Stimulated activated CD4-positive, alpha-beta T cell treated with anti-CD3 and anti-CD28 coated beads, Interleukin-2, amount 100 ng/mL, for 24 hours (primary cell): ENCODE measurements at regions not wholly inside any gene's neighbourhood (a gene's known extent, or its start where the extent isn't known, plus 50 kb on each side); places are given as distances from the start of the nearest gene placed in this dataset.

Experiments used
- DNase-seq, 2 donors: peaks; one replicate each; pipeline ENCODE4 v3.0.0-alpha.2; 2020

DNA sequence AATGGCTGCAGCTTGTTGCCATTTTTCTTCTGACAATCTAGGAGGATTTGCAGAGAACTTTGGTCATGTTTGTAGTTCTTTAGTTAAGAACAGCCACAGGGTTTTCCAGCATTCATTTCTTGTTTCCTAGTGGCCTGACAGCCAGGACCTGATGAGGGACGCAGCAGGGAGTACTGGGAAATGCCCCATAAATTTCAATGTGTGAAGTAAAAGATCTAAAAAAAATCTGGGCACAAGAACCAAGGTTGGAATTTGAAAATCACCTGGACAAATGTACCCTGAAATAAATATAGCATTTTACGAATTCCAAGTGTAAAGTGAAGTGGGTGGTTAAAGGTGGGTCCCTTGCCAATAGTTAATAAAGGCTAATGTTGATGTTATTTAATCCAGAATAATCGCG is 195.0 kb downstream of the ZIC1 start:
- no peak for DNase-seq

- DNase-seq, result no peak
Measured at GRCh38 chr3:147613725-147614124, 204.6 kb downstream of the ZIC1 start.

DNA sequence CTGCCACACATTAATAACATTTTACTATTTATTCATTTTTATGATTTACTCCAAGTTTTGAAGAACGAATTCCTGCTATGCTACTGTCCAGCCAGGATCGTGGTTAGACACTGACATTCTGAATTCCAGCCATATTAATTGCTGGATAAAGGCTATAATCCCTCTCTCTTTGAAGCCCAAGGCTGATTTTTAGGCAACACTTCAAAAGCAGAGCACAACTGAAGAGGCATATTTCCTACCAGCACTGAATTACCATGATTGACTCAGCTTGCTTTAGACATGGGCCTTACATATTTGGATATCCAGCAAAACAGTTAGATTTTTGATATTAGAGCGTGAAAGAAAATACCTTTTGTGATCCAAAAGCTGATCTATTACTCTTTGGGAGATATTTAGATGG is 205.0 kb downstream of the ZIC1 start:
- no peak for DNase-seq

DNA sequence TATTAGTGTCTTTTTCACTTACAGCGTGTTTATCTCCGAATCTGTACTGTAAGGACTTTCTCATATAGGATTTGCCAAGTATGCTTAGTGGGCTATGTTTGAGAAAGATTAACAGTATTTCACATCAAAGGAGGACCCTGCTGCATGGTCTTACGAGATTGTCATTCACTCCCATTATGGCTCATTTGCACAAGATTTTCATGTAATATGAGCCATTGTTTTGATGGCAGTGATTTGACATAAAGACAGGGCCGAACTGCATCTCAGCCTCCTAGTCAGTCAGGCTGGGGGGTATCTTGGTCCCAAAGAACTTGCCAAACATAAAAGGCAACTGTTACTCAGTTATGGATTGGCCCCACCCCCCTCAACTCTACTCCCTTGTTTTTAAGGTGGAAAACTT is 205.9 kb downstream of the ZIC1 start:
- DNase-seq, result no peak

GRCh38 chr3:147616998-147617619 is 207.9 kb downstream of the ZIC1 start:
- DNase-seq, result no peak

DNA sequence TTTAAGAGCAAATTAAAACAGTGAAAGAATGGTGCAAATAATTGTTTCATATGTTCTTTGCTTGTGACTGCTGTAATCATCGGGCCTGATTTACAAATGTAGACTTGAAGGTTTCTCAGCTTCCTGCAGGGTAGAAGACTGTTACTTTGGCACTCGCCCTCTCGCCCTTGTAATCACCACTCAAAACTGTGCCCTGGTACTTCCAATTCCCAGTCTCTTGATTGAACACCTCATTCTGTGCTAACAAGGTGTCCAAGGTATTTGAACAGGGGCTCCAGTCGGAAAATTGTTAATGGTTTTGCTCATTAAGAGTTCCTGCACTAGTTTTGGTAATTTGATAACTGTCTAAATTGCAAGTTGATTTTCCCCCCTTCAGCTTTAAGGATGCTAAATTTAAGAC is 209.5 kb downstream of the ZIC1 start:
- DNase-seq, result no peak

GRCh38 chr3:147619921-147620560 is 210.9 kb downstream of the ZIC1 start:
- DNase-seq, result no peak

DNA sequence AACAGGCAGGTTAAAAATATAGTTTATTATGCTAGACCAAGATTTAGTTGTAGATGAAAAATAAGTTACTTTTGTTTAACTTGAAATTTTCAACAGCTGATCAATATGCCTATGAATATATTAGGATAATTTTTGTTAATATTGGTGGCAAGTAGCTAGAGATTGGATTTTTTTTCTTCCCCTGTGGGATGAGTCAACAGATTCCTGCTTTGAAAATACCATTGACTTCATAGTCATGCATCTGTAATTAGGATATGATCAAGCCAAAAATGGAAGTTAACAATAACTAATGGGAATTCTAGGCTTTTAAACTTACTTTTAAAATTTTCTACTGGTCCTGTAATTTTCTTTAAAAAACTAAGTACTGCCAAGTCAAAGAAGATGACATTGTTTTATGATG is 211.7 kb downstream of the ZIC1 start:
- DNase-seq, result no peak

GRCh38 chr3:147630921-147631415 is 221.8 kb downstream of the ZIC1 start:
- DNase-seq, result no peak

GRCh38 chr3:147640781-147641180 is 231.6 kb downstream of the ZIC1 start:
- no peak for DNase-seq

GRCh38 chr3:147645761-147646160 is 236.6 kb downstream of the ZIC1 start:
- DNase-seq, result no peak

DNA sequence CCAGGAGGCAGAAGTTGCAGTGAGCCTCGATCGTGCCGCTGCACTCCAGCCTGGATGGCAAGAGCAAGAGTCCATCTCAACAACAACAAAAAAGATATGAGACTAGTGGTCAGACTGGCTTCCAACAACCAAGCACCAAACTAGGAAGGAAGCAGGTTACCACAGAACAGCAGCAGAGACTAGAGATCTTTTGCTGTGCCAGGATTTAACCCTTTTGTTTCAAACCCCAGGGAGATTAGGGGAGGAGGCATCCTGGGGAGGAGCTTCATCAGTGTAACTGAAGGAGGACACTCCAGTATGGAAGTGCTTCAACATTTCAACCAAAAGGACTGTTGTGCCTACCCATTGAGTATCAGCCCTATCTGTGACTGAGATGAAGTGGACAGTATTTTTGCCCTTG is 240.3 kb downstream of the ZIC1 start:
- DNase-seq, result no peak

DNA sequence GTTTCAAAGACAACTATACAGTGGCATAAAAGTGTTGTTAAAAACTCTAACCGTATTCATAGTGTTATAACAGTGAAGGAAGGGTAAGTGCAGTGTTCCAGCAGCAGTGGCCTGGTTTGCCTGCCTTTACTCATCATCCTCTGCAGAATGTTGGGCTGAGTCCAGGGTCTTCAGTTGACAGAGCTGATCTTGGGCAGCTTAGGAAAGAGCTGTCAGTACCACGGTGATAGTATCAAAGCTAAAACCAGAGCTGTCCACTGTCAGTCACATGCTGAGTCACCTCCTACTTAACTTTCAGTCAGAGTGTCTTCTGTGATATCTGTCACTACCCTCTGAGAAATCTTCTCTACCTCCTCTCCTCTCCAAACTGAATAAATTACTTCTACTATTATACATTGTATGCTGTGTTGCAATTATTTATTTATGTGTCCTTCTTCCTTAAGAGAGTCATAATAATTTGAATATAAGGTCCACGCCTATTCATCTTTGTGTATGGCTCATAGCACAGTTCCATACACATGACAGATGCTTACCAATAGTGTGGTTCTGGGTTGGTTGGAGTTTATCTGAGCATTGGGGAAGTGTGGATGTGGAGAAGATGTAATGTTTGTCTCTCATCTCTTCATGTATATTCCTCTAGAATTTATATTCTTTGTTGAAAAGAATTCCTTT is 242.1 kb downstream of the ZIC1 start:
- DNase-seq, result no peak

DNA sequence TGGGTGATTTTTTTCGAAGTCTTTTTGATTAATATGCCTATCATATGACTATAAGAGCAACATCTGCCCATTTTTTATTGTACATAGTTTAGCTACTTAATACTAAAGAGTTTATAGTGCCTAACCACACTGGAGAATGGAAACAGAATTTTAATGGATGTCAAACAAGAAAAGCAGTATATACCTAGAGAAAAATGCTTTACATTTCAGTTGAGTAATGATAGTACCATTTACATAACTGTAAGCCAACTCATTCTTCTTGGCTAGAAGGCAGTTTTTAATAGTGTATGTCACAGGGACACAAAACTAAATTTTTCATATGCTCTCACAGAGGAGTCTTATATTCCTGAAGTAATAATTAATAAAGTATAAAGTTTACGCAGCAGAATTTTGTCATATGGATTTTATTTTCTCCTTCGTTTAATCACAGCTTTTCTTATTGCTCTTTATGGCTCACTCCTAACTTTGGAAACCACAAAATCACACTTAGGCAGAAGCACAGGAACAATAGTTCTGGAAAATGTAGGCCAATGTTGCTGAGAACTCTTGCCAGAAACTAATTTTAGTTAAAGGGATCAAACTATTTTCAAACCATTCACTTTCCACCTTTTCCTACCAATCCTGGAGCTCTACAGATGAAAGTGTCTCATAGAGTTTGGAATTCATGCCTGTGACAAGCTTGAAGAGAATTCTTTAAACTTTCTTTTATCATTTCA is 243.6 kb downstream of the ZIC1 start:
- DNase-seq, result no peak

DNA sequence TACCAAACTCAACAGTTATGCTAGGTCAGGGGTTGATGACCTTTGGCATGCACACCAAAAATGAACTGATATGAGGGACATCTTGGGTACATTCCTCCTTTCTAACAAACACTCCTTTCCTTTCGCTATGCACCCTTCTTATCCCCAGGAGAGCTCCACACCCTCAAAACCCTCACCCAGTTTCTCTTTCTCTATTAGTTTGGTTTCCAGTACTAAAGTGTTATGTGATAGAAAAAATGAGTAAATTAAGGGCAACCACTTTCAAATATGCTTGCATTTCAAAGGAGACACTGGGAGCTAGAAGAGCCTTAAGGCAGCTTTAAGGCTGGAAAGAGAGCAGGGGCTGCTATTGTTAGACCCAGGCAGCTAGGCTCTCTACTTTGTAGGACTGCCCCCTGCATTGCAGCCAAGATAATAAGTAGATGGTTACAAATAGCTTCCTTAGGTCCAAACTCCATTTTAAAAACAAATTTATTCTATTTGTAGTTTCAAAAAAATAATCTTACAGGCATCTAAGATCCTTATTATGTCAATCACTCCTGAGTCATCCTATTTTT is 244.3 kb downstream of the ZIC1 start:
- no peak for DNase-seq

- DNase-seq, result no peak
Measured at GRCh38 chr3:147654827-147655226, 245.7 kb downstream of the ZIC1 start.

DNA sequence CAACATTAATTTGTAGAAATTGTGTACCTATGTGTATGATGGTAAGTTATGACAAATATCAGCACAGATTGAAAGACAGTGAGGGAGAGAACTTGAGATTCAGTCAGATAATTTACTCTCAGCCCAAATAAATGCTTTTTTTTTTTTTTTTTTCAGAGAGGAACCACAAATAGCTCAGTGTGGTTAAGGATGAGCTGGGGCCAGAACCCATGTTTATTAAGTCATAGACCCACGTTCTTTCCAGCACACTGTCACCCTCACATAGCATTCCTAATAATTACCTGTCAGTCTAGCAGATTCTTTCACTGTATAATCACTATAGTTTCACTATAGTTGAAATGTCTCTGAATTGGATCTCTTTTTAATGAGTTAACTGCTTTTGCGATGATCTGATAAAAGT is 246.1 kb downstream of the ZIC1 start:
- DNase-seq, result no peak

- no peak for DNase-seq
Measured at GRCh38 chr3:147656023-147656422, 246.9 kb downstream of the ZIC1 start.

DNA sequence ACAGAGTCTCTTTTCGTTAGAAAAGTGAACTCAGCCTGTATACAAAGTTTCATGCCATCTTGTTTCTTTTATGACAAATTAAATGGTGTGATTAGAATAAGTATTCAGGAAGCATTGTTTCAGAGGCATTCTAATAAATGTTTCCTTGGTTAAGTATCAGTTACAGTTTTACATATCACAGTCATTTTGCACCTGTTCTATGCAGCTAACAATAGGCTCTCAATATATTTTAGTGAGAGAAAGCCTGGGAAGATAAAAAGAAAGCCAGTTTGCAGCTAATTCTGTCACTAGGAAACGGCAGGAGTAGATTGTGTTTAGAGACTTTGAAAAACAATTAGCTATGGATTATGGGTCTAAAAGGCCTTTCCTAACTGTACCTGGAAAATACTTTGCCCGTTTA is 252.8 kb downstream of the ZIC1 start:
- no peak for DNase-seq

- DNase-seq, result no peak
Measured at GRCh38 chr3:147662705-147663104, 253.5 kb downstream of the ZIC1 start.

- DNase-seq, result no peak
Measured at GRCh38 chr3:147669077-147669476, 259.9 kb downstream of the ZIC1 start.

DNA sequence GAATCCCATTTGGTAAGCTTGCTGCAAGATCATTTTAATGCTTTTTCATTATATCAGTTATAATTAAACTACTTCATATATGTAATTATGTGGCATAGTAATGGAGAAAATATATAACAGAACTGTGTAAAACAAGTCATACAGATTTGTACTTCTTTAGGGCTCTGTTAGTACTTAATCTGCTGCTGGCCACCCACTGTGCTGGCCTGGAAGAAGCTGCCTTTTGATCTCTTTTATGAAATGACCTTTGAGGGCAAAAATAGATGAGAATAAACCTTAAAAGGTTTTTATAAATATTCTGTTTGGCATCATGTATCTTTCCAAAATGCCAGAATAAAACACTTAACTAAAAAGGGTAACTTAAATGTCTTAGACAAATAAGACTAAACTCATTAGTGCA is 262.9 kb downstream of the ZIC1 start:
- no peak for DNase-seq

DNA sequence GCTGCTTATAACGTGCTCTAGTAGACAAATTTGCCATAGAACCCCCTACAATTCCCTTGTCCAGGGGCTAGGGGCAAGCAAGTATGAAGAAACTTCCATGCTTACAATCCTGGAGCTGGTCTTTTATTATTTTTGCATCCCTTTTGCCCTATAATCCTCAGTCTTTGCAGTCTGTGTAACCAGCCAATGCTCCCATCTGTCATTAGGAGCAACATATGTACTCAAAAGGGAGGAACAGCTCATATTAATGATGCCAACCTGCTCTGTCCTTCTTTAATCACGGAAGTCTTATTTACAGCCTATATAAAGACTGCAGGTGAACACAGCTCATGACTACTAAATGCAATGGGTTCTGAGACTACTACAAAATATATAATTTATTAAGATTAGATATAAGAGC is 263.3 kb downstream of the ZIC1 start:
- no peak for DNase-seq
